HCT116 (cell line): ENCODE measurements at regions not wholly inside any gene's neighbourhood (a gene's known extent, or its start where the extent isn't known, plus 50 kb on each side); places are given as distances from the start of the nearest gene placed in this dataset.

Source experiments
- ATAC-seq: fragments of 200-7000 bp; cut with Tn5 transposase; 2 replicates; pipeline ENCODE4 v1.9.1; 2020; ENCODE audit warnings: mild to moderate bottlenecking, moderate library complexity
- BruUV-seq: library from RNA; stranded (reverse); fragments of 400-500 nt; replicated peaks from 2 replicates; lab custom pipeline; 2021; lab: Mats Ljungman, UMichigan
- CTCF ChIA-PET: fragments of 300-600 bp; sonication (Branson Sonifier 250); formaldehyde crosslinking; loops from one replicate; lab custom pipeline; 2021; ENCODE audit warnings: antibody characterized with exemption; lab: Charles Lee
- POLR2A ChIA-PET: fragments of 300-600, 350-600 bp; sonication (Branson Sonifier 250); formaldehyde crosslinking; loops from one replicate; lab custom pipeline; 2021; ENCODE audit warnings: antibody characterized with exemption; lab: Charles Lee
- RAD21 ChIA-PET, 2 experiments: fragments of 300-600 bp; sonication (Branson Sonifier 250); formaldehyde crosslinking; loops; one replicate each; lab custom pipeline; 2023; ENCODE audit warnings: low total read pairs in 2 of 2; ENCODE audit not compliant: uncharacterized antibody in 2 of 2, unreplicated experiment in 2 of 2, low non-redundant PET in 1 of 2; lab: Charles Lee
- DNase-seq: peaks from one replicate; pipeline ENCODE4 v3.0.0-alpha.2; 2010; ENCODE audit warnings: low read depth, low spot score
- H2AFZ ChIP-seq: fragments of 200-600 bp; shearing (Covaris generic), sonication (generic); 2 replicates; pipeline ENCODE4 v1.6.1; 2017; ENCODE audit warnings: low read depth, mixed run types, mixed read lengths, antibody characterized with exemption, low read length; ENCODE audit not compliant: poor library complexity, severe bottlenecking
- H3K27ac ChIP-seq: 2 replicates; pipeline ENCODE4 v1.5.1; 2012; ENCODE audit warnings: low read depth, low read length
- H3K27me3 ChIP-seq: fragments of 200-600 bp; sonication (generic); 2 replicates; pipeline ENCODE4 v1.6.1; 2016; ENCODE audit warnings: mixed run types, low read length, mixed read lengths; ENCODE audit not compliant: insufficient read depth
- H3K36me3 ChIP-seq, 2 experiments: fragments of 200-500 bp in 1 of 2; fragments of 200-600 bp in 1 of 2; sonication (Bioruptor generic) in 1 of 2; sonication (generic) in 1 of 2; 2 replicates each; pipeline versions ENCODE4 v1.5.1 to v1.6.1; 2014 to 2016; ENCODE audit warnings: low read length in 2 of 2, inconsistent platforms in 1 of 2, mixed read lengths in 1 of 2, mixed run types in 1 of 2; ENCODE audit not compliant: insufficient read depth in 2 of 2, control insufficient read depth in 1 of 2
- H3K4me1 ChIP-seq, 2 experiments: fragments of 200-600 bp in 1 of 2; sonication (generic) in 1 of 2; 2 replicates each; pipeline versions ENCODE4 v1.5.1 to v1.6.1; 2012 to 2017; ENCODE audit warnings: low read length in 2 of 2, inconsistent platforms in 1 of 2, mild to moderate bottlenecking in 1 of 2, mixed read lengths in 1 of 2, mixed run types in 1 of 2, moderate library complexity in 1 of 2; ENCODE audit not compliant: insufficient read depth in 2 of 2, control insufficient read depth in 1 of 2
- H3K4me2 ChIP-seq: fragments of 200-600 bp; sonication (generic); 2 replicates; pipeline ENCODE4 v1.6.1; 2017; ENCODE audit warnings: mixed run types, low read length, mixed read lengths
- H3K4me3 ChIP-seq, 2 experiments: fragments of 200-600 bp in 1 of 2; sonication (generic) in 1 of 2; replicated peaks in 1 of 2; 2 replicates each; pipeline ENCODE4 v1.5.1; 2011 to 2016; ENCODE audit warnings: low read length in 2 of 2, control low read depth in 1 of 2, low read depth in 1 of 2, mild to moderate bottlenecking in 1 of 2, mixed read lengths in 1 of 2, mixed run types in 1 of 2
- H3K79me2 ChIP-seq: fragments of 200-600 bp; sonication (generic); 2 replicates; pipeline ENCODE4 v1.6.1; 2017; ENCODE audit warnings: mild to moderate bottlenecking, mixed run types, low read length, moderate library complexity, mixed read lengths; ENCODE audit not compliant: insufficient read depth
- H3K9ac ChIP-seq: fragments of 200-600 bp; sonication (generic); 2 replicates; pipeline ENCODE4 v1.6.1; 2016; ENCODE audit warnings: low read length, mixed read lengths
- H3K9me2 ChIP-seq: fragments of 200-600 bp; sonication (generic), shearing (Covaris generic); 2 replicates; pipeline ENCODE4 v1.6.1; 2017; ENCODE audit warnings: mixed run types, mild to moderate bottlenecking, moderate library complexity; ENCODE audit not compliant: insufficient read depth
- H3K9me3 ChIP-seq, 2 experiments: fragments of 200-500 bp in 1 of 2; fragments of 200-600 bp in 1 of 2; sonication (Bioruptor generic) in 1 of 2; sonication (generic) in 1 of 2; 2 replicates each; pipeline ENCODE4 v1.6.1; 2014 to 2017; ENCODE audit warnings: low read length in 2 of 2, mixed read lengths in 2 of 2, inconsistent platforms in 1 of 2, low read depth in 1 of 2, mild to moderate bottlenecking in 1 of 2, mixed run types in 1 of 2, moderate library complexity in 1 of 2; ENCODE audit not compliant: control insufficient read depth in 1 of 2, insufficient read depth in 1 of 2
- H4K20me1 ChIP-seq: fragments of 200-600 bp; sonication (generic), shearing (Covaris generic); 2 replicates; pipeline ENCODE4 v1.6.1; 2017; ENCODE audit warnings: mixed run types, mild to moderate bottlenecking, moderate library complexity; ENCODE audit not compliant: insufficient read depth
- ELF1 ChIP-seq: IDR thresholded peaks from 2 replicates; pipeline ENCODE4 v1.6.1; 2012; ENCODE audit warnings: low read depth, borderline replicate concordance
- SIN3A ChIP-seq: IDR thresholded peaks from 2 replicates; pipeline ENCODE4 v1.6.1; 2012; ENCODE audit warnings: low read depth
- SP1 ChIP-seq: IDR thresholded peaks from 2 replicates; pipeline ENCODE4 v1.6.1; 2012; ENCODE audit warnings: low read depth
- SRF ChIP-seq: IDR thresholded peaks from 2 replicates; pipeline ENCODE4 v1.6.1; 2012; ENCODE audit warnings: low read depth
- YY1 ChIP-seq: IDR thresholded peaks from 2 replicates; pipeline ENCODE4 v1.6.1; 2011; ENCODE audit warnings: low read length, low read depth, moderate library complexity, mild to moderate bottlenecking; ENCODE audit not compliant: insufficient replicate concordance; ENCODE audit errors: extremely low read depth
- intact Hi-C: fragments of 100-400 bp; cut with micrococcal nuclease; formaldehyde crosslinking; loops from 2 replicates; pipeline ENCODE4 v1.10.0; 2022
- TF ChIP-seq, protein P1 (sequence below), 3 experiments: fragments of 200-600 bp in 1 of 3; sonication (generic) in 1 of 3; IDR thresholded peaks in 2 of 3; conservative IDR thresholded peaks in 1 of 3; 2 replicates each; pipeline ENCODE4 v1.5.1; 2012 to 2017; ENCODE audit warnings: low read depth in 2 of 3, low read length in 2 of 3, antibody characterized with exemption in 1 of 3, borderline replicate concordance in 1 of 3, control low read depth in 1 of 3, mild to moderate bottlenecking in 1 of 3, mixed read lengths in 1 of 3, mixed run types in 1 of 3, moderate library complexity in 1 of 3; ENCODE audit not compliant: insufficient read depth in 1 of 3
- TF ChIP-seq, protein P2 (sequence below): IDR thresholded peaks from 2 replicates; pipeline ENCODE4 v1.6.1; 2011; ENCODE audit warnings: mild to moderate bottlenecking, low read length, moderate library complexity; ENCODE audit not compliant: insufficient replicate concordance; ENCODE audit errors: extremely low read depth
- TF ChIP-seq, protein P3 (sequence below): IDR thresholded peaks from 2 replicates; pipeline ENCODE4 v1.6.1; 2012

DNA sequence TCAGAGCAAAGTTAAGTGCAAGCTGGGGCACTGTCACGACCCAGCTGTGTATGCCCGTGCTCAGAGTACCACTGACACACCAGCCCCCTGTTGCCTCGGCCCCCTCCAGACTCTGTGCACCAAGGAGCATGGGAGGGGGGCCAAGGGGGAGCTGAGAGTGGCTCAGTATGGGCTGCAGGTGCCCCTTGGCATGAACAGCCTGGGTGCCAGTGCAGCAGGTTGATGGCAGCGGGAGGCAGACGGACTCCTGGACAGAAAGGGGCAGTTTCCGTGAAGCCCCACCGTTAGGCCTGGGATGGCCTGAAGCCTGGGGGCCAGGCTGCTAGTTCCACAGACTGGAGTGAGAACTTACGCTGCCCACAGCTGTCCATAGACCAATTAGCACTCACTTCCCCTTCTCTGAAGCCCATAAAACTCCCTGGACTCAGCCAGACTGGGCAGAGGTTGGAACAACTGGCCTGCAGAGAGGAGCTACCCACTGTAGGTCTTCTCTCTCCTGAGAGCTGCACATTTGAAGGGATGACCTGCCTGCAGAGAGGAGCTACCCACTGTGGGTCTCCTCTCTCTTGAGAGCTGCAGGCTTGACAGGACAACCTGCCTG, 182.8 kb downstream of the DEPDC1B start:
- peaks cover 54% of the 10 kb centered on the region for H3K27me3 ChIP-seq
- intact Hi-C loops = no loop called here
- no peak overlapping the region for H3K9ac ChIP-seq
- ATAC-seq = no peak
- H3K4me2 ChIP-seq = no peak overlapping the region
- ChIA-PET POLR2A (no interaction called here), RAD21 (no interaction called here), CTCF (no interaction called here)
- no peaks in the 10 kb centered on the region for H3K79me2 ChIP-seq
- H3K4me3 ChIP-seq = no peak overlapping the region
- H3K9me3 ChIP-seq = no peaks in the 10 kb centered on the region
- no peak overlapping the region for H2AFZ ChIP-seq
- H4K20me1 ChIP-seq = no peaks in the 10 kb centered on the region
- BruUV-seq = no TSS peak
- H3K36me3 ChIP-seq = no peaks in the 10 kb centered on the region
- no peak overlapping the region for H3K27ac ChIP-seq
- TF ChIP-seq, protein P1, sequence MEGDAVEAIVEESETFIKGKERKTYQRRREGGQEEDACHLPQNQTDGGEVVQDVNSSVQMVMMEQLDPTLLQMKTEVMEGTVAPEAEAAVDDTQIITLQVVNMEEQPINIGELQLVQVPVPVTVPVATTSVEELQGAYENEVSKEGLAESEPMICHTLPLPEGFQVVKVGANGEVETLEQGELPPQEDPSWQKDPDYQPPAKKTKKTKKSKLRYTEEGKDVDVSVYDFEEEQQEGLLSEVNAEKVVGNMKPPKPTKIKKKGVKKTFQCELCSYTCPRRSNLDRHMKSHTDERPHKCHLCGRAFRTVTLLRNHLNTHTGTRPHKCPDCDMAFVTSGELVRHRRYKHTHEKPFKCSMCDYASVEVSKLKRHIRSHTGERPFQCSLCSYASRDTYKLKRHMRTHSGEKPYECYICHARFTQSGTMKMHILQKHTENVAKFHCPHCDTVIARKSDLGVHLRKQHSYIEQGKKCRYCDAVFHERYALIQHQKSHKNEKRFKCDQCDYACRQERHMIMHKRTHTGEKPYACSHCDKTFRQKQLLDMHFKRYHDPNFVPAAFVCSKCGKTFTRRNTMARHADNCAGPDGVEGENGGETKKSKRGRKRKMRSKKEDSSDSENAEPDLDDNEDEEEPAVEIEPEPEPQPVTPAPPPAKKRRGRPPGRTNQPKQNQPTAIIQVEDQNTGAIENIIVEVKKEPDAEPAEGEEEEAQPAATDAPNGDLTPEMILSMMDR (IDR thresholded peaks at IDR 0.05 in 2 of 3, conservative IDR thresholded peaks at IDR 0.05 in 1 of 3; ENCODE audit: borderline replicate concordance in 1 of 3, insufficient read depth in 1 of 3, low read depth in 2 of 3, low read length in 2 of 3) = no peak
- TF ChIP-seq ELF1 (no peak), SIN3A (no peak), SRF (no peak), SP1 (no peak), YY1 (no peak)
- TF ChIP-seq, protein P2, sequence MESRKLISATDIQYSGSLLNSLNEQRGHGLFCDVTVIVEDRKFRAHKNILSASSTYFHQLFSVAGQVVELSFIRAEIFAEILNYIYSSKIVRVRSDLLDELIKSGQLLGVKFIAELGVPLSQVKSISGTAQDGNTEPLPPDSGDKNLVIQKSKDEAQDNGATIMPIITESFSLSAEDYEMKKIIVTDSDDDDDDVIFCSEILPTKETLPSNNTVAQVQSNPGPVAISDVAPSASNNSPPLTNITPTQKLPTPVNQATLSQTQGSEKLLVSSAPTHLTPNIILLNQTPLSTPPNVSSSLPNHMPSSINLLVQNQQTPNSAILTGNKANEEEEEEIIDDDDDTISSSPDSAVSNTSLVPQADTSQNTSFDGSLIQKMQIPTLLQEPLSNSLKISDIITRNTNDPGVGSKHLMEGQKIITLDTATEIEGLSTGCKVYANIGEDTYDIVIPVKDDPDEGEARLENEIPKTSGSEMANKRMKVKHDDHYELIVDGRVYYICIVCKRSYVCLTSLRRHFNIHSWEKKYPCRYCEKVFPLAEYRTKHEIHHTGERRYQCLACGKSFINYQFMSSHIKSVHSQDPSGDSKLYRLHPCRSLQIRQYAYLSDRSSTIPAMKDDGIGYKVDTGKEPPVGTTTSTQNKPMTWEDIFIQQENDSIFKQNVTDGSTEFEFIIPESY = no peak
- TF ChIP-seq, protein P3, sequence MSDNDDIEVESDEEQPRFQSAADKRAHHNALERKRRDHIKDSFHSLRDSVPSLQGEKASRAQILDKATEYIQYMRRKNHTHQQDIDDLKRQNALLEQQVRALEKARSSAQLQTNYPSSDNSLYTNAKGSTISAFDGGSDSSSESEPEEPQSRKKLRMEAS = no peak
- H3K4me1 ChIP-seq = no peaks in the 10 kb centered on the region
- DNase-seq = no peak
- H3K9me2 ChIP-seq = no peaks in the 10 kb centered on the region
